Testis (tissue), 2 donors: ENCODE measurements at regions not wholly inside any gene's neighbourhood (a gene's known extent, or its start where the extent isn't known, plus 50 kb on each side); places are given as distances from the start of the nearest gene placed in this dataset.

Experiments
- DNase-seq: peaks from one replicate; pipeline ENCODE4 v3.0.0-alpha.2; 2019
- H3K27ac ChIP-seq, 2 donors: fragments of 200-600 bp; sonication (generic); one replicate each; pipeline ENCODE4 v1.5.1; 2019
- H3K27me3 ChIP-seq: fragments of 200-600 bp; sonication (generic); one replicate; pipeline ENCODE4 v1.5.1; 2019
- H3K36me3 ChIP-seq: fragments of 200-600 bp; sonication (generic); one replicate; pipeline ENCODE4 v1.5.1; 2017; ENCODE audit warnings: low read depth; ENCODE audit errors: missing control alignments
- H3K4me1 ChIP-seq: fragments of 200-600 bp; sonication (generic); one replicate; pipeline ENCODE4 v1.5.1; 2019
- H3K4me3 ChIP-seq, 2 donors: fragments of 200-600 bp; sonication (generic); one replicate each; pipeline ENCODE4 v1.5.1; 2017 to 2019
- H3K9me3 ChIP-seq: fragments of 200-600 bp; sonication (generic); one replicate; pipeline ENCODE4 v1.5.1; 2017
- POLR2A ChIP-seq: fragments of 450-650 bp; IDR thresholded peaks from one replicate; pipeline ENCODE4 v1.6.1; 2017; ENCODE audit warnings: antibody characterized with exemption, mild to moderate bottlenecking, moderate library complexity
- WGBS, 2 donors: methylation state at CpG; one replicate each; pipeline ENCODE4 v1.1.5; 2018; 5-methylcytosine and 5-hydroxymethylcytosine counted together
- intact Hi-C: fragments of 100-400 bp; cut with DNase I; formaldehyde crosslinking; loops from one replicate; pipeline ENCODE4 v1.15.1; 2023; ENCODE audit warnings: low total_unique reads
- TF ChIP-seq, protein P1 (sequence below), 3 experiments: fragments of 450-650 bp in 2 of 3; fragments of 200-600 bp in 1 of 3; sonication (generic) in 1 of 3; IDR thresholded peaks; one replicate each; pipeline ENCODE4 v1.5.1; 2016 to 2019; ENCODE audit warnings: antibody characterized with exemption in 3 of 3, mild to moderate bottlenecking in 2 of 3, moderate library complexity in 1 of 3

DNA sequence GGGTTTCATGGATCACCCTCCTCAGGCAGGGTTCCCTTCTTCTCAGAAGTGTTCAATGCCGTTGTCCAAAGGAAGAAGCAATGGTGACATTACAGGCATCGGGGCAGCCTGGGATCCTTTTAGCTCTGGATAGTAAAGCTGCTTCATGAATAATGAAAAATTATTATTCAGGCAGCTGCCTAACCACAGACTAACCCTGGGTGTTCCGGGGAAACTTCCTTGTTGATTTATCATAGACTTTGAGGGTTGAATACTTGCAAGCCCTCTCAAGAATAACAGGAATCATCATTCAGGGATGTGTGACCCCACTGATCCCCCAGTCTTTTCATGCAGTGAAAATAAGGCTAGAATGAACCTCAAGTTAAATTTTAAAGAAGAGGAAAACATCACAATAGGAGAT lies 419.4 kb downstream of the MEIS1 start:
- no peak for DNase-seq
- no peak for TF ChIP-seq POLR2A
- TF ChIP-seq, protein P1, sequence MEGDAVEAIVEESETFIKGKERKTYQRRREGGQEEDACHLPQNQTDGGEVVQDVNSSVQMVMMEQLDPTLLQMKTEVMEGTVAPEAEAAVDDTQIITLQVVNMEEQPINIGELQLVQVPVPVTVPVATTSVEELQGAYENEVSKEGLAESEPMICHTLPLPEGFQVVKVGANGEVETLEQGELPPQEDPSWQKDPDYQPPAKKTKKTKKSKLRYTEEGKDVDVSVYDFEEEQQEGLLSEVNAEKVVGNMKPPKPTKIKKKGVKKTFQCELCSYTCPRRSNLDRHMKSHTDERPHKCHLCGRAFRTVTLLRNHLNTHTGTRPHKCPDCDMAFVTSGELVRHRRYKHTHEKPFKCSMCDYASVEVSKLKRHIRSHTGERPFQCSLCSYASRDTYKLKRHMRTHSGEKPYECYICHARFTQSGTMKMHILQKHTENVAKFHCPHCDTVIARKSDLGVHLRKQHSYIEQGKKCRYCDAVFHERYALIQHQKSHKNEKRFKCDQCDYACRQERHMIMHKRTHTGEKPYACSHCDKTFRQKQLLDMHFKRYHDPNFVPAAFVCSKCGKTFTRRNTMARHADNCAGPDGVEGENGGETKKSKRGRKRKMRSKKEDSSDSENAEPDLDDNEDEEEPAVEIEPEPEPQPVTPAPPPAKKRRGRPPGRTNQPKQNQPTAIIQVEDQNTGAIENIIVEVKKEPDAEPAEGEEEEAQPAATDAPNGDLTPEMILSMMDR (IDR thresholded peaks at IDR 0.05): no peak
- Histone ChIP-seq H3K9me3 (no peaks in the 10 kb centered on the region), H3K27me3 (no peaks in the 10 kb centered on the region), H3K4me3 (no peak overlapping the region), H3K27ac (no peak overlapping the region), H3K4me1 (peaks cover 9% of the 10 kb centered on the region), H3K36me3 (no peaks in the 10 kb centered on the region)
- 58 to 87% methylated on average over 3 of the region's 3 CpGs for WGBS, 2 donors
- intact Hi-C loops: no loop called here

DNA sequence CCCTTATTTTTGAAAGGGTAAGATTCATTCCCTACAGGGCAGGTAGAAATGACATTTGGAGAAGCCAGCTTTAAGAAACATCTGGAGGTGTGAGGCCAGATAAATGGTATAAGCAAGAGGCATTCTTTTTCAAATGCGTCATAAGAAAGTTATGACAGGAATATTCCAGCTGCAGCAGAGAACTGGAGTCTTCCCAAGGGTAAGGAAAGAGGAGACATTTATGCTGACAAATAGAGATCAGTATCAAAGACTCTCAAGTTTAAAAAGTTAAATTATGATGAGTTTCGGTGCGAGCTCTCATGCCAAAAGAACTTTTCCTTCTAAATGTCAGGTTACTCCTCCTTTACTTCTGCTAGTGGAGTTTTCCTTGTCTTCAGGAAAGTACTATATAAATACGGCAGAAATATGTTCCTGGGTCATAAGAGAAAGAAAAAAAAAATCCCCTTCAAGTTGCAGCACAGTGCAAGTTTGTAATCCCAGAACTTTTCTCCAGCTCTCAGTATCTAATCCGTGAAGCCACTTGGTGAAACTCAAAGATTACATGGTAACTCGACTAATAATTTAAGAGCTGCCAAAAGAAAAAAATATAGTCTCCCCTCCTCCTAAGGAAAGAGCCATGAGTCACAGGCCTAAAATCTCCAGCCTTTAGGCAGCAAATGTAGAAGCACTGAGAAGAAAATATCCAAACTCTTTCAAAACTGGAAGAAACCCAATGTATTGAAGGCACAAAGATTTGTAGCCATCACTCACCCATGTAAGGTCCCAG lies 428.1 kb downstream of the MEIS1 start:
- TF ChIP-seq POLR2A: no peak
- TF ChIP-seq, protein P1 (IDR thresholded peaks at IDR 0.05): no peak
- H3K27me3 ChIP-seq: no peaks in the 10 kb centered on the region
- H3K36me3 ChIP-seq: no peaks in the 10 kb centered on the region
- H3K9me3 ChIP-seq: no peaks in the 10 kb centered on the region
- no peak for DNase-seq
- H3K27ac ChIP-seq: no peak overlapping the region
- WGBS, 2 donors: 47 to 54% methylated on average over 6 of the region's 6 CpGs
- H3K4me1 ChIP-seq: no peaks in the 10 kb centered on the region
- intact Hi-C loops: no loop called here
- no peak overlapping the region for H3K4me3 ChIP-seq

DNA sequence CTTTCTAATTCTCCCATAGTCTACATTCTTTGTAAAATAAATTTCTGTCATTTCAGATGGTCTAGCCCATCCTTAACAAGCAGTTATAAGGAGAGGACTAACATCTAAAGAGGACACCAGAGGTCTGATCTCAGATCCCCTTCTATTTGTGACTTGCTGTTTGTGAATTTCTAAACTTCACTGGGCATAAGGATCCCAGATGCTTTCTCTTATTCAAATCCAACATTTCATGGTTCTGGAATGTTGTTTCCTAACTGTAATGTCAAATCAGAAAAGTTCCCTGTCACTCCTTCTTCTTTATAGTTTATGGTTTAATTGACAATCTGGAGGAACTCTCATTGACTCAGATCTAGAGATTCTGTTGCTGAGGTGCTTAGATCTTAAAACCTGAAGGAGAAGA lies 430.2 kb downstream of the MEIS1 start:
- no peak for DNase-seq
- H3K4me1 ChIP-seq: no peaks in the 10 kb centered on the region
- no peak overlapping the region for H3K4me3 ChIP-seq
- no peaks in the 10 kb centered on the region for H3K27me3 ChIP-seq
- H3K36me3 ChIP-seq: no peaks in the 10 kb centered on the region
- H3K27ac ChIP-seq: no peak overlapping the region
- H3K9me3 ChIP-seq: no peaks in the 10 kb centered on the region
- intact Hi-C loops: no loop called here
- TF ChIP-seq POLR2A: no peak
- TF ChIP-seq, protein P1 (IDR thresholded peaks at IDR 0.05): no peak

DNA sequence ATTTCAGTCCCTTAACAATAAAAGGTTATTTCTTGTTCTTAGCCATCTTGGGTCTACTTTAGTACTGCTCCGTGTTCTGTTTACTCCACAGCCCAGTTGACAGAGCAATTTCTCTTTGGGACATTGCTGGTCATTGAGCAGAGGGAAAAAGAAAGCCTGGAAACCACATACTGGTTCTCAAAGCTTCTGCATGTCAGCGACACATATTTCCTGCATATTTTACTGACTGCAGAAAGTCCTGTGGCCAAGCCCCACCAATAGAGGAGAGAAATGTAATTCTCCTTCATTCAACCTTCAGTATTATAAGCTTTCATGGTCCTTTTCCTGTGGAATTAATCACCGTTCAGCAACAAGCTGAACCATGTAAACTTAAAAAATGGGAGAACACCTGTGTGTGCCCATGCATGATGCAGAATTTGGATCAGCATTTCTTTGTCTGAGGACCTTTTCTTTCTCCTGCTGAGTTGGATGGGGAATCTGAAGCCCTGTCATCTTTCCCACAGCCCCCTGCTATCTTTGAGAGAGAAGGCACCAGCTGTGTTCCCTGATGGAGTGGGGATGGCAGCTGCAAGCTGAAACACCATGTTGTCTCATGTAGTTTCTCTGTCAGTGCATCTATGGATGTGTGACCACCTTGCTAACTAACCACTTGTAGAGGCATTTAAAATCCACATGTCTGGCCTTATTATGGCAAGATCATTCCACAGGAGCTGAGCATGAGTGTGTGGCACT lies 431.6 kb downstream of the MEIS1 start:
- Histone ChIP-seq H3K27me3 (no peaks in the 10 kb centered on the region), H3K27ac (no peak overlapping the region), H3K4me3 (no peak overlapping the region), H3K4me1 (no peaks in the 10 kb centered on the region), H3K36me3 (no peaks in the 10 kb centered on the region), H3K9me3 (no peaks in the 10 kb centered on the region)
- 82 to 89% methylated on average over 3 of the region's 3 CpGs for WGBS, 2 donors
- DNase-seq: no peak
- intact Hi-C loops: no loop called here
- TF ChIP-seq, protein P1 (IDR thresholded peaks at IDR 0.05): no peak
- TF ChIP-seq POLR2A: no peak
